GM12872 (cell line): ENCODE measurements at regions not wholly inside any gene's neighbourhood (a gene's known extent, or its start where the extent isn't known, plus 50 kb on each side); places are given as distances from the start of the nearest gene placed in this dataset.

Experiments used
- TF ChIP-seq, protein P1 (sequence below): IDR thresholded peaks from 3 replicates; pipeline ENCODE4 v1.5.1; 2011; ENCODE audit warnings: low read depth, mild to moderate bottlenecking, low read length, moderate library complexity; ENCODE audit not compliant: insufficient read depth

DNA sequence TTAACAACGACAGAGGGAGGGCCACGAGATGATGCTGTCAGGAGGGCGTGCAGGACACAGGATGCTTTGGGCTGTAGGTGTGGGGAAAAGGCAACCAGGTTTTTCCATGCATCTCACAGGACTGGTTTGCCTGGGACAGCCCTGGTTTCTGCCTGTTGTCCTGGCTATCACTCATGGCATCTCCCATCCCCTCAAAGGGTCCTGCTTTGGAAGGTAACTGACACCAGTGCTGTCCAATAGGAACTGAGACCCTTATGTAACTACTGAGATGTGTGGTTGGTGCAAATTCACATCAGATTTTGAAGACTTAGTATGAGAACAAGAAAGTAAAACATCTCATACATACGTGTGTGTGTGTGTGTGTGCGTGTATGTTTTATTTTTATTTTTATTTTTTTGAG lies 144.2 kb downstream of the URI1 start:
- TF ChIP-seq, protein P1, sequence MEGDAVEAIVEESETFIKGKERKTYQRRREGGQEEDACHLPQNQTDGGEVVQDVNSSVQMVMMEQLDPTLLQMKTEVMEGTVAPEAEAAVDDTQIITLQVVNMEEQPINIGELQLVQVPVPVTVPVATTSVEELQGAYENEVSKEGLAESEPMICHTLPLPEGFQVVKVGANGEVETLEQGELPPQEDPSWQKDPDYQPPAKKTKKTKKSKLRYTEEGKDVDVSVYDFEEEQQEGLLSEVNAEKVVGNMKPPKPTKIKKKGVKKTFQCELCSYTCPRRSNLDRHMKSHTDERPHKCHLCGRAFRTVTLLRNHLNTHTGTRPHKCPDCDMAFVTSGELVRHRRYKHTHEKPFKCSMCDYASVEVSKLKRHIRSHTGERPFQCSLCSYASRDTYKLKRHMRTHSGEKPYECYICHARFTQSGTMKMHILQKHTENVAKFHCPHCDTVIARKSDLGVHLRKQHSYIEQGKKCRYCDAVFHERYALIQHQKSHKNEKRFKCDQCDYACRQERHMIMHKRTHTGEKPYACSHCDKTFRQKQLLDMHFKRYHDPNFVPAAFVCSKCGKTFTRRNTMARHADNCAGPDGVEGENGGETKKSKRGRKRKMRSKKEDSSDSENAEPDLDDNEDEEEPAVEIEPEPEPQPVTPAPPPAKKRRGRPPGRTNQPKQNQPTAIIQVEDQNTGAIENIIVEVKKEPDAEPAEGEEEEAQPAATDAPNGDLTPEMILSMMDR: no peak

DNA sequence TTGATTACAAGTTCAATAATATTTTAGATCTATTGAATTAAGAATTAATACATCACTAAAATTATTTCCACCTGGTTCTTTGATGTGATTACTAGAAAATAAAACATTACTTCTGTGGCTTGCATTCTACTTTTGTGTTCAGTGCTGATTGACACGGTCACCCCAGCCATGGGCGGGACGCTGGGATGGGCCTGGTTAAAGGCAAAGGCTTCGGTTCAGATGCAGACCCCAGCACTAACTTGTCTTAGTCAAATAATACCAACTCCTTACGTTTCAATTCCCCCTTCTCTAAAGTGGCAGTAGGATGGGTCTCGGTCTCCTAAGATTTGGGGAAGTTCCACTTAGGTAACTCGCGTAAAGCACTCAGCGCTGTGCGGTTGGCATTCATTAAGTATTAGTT lies 144.9 kb downstream of the URI1 start:
- TF ChIP-seq, protein P1: no peak

DNA sequence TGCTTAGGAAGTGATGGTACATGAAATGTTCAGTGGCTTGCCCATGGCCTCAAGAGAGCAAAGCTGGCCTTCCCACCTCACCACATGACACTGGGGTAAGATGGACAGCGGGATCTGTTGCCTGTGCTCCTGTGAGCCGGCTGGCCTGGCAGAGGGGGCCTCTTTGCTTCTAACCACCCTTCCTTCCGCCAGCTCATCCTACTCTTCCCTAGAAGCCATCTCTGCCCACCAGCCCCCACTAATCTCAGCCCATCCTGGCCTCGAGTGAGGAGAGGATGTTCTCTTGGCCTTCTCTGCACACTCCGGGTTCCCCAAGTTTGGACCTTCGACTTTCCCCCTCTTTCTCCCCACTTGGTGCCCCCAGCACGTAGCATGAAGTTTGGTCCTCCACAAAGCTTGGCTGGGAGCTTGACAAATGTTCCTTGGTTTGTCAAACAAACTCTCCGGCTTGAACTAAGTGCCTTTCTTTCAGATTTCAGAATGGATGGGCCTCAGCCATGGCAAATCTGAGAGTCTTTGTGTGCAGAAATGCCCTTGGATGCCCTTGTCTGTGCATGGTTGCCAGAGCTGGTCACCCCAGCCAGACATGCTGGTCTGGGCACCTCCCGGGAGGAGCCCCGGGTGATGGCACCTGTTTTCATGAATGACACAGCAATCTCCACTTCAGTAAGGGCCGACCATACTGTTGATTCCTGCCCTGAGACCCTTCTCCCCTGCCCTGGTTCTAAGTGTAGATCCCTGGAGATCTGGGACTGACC lies 145.5 kb downstream of the URI1 start:
- TF ChIP-seq, protein P1: no peak

DNA sequence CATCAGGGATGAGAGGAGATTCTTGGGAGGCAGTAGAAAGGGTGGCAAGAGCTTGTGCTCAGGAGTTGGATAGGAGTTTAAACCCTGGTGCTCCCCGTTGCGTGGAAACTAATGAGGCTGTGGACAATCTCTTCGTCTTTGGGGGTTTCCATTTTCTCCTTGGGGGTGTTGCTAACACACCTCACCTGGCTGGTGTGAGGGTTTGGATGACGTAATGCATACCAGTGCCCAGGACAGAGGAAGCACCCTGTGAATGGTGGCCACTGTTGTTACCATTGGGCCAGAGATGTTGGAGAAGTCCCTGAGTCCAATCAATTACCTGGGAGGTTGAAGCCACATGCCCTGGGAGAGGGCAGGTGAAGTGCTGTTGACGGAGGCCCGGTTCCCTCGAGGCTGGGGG lies 146.5 kb downstream of the URI1 start:
- TF ChIP-seq, protein P1: no peak

DNA sequence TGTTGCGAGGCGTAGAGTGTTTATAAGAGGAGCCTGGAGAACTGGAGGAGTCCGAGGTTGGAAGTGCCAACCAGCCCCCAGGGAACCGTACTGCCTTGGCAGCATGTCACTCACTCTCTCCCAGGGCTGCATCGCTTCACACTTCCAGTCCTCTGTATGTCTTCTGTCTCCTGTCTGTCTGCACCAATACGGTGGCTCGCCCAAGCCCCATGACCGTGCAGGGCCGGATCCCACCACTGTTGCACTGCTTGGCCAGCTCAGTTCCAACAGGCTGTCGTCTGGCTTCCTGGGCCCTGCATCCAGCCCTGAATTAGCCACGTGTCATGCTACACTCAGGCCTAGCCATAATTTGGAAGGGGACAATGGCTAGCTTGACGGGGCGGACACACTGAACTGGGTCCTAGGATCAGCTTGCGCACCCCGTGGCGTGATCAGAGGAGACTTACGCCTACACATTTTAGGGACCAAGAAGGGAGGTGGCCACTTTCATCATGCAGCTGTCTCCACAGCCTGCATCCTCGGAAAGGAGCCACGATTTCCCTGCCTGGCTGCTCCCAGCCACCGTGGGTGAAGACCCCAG lies 147.1 kb downstream of the URI1 start:
- TF ChIP-seq, protein P1: no peak

DNA sequence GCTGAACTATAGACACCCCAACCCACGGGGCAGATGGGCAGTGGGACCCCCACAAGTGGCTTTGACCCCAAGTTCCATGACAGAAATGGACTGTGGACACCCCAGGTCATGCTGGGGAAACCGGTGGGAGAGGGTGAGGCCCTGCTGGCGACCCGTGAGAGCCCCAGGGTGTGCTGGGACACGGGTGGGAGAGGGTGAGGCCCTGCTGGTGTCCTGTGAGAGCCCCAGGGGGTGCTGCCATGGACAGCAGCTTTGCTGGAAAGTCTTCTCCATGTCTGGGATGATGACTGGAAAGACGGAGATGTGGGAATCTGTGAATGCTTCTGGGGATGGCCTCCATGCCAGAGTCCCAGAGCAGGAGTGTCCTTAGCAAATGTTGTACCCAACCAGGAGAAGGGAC lies 148.4 kb downstream of the URI1 start:
- TF ChIP-seq, protein P1: no peak

DNA sequence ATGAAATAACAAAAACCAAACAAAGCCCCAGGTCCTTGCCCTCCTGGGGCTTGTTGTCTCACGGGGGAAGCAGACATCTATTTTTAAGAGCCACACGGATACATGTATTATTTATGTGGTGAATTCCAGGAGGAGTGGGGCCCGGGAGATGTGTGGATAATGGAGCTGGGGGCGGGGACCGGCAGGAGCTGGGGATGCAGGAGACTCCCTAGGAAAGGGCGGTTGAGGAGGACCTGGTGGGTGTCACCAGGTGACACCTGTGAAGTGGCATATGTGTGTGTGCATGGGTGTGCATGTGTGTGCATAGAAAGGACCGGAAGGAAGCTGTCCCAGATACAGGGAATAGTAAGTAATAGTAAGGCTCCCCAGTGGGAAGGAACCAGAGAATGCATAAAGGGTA lies 148.9 kb downstream of the URI1 start:
- TF ChIP-seq, protein P1: no peak
